GM18517 (cell line): ENCODE measurements at regions not wholly inside any gene's neighbourhood (a gene's known extent, or its start where the extent isn't known, plus 50 kb on each side); places are given as distances from the start of the nearest gene placed in this dataset.

Experiments
- ATAC-seq: cut with Tn5 transposase; IDR thresholded peaks from one replicate; pipeline ENCODE4 v1.9.1; 2021; ENCODE audit warnings: mild to moderate bottlenecking, moderate library complexity; ENCODE audit not compliant: unreplicated experiment

- no peak for ATAC-seq
These were observed 273.6 kb downstream of the LRFN2 start for GRCh38 chr6:40313582-40313981.

- no peak for ATAC-seq
These were observed 274.8 kb downstream of the LRFN2 start for GRCh38 chr6:40312213-40313015.

GRCh38 chr6:40308533-40309306 lies 278.4 kb downstream of the LRFN2 start:
- ATAC-seq = no peak

GRCh38 chr6:40307712-40308111 lies 279.5 kb downstream of the LRFN2 start:
- no peak for ATAC-seq

GRCh38 chr6:40302856-40303454 lies 284.2 kb downstream of the LRFN2 start:
- ATAC-seq = no peak

- ATAC-seq = no peak
These were observed 287.5 kb downstream of the LRFN2 start for GRCh38 chr6:40299681-40300080.

GRCh38 chr6:40298207-40298606 lies 289.0 kb downstream of the LRFN2 start:
- no peak for ATAC-seq

GRCh38 chr6:40295251-40295950 lies 291.8 kb downstream of the LRFN2 start:
- no peak for ATAC-seq

GRCh38 chr6:40293460-40294185 lies 293.5 kb downstream of the LRFN2 start:
- ATAC-seq = no peak

GRCh38 chr6:40293060-40293459 lies 294.1 kb downstream of the LRFN2 start:
- ATAC-seq = no peak

GRCh38 chr6:40290816-40291215 lies 296.3 kb downstream of the LRFN2 start:
- no peak for ATAC-seq

GRCh38 chr6:40288919-40289318 lies 298.2 kb downstream of the LRFN2 start:
- no peak for ATAC-seq

- no peak for ATAC-seq
These were observed 299.8 kb downstream of the LRFN2 start for GRCh38 chr6:40287296-40287850.

GRCh38 chr6:40286721-40287120 lies 300.4 kb downstream of the LRFN2 start:
- ATAC-seq = no peak

GRCh38 chr6:40285996-40286395 lies 301.2 kb downstream of the LRFN2 start:
- no peak for ATAC-seq

GRCh38 chr6:40285535-40285934 lies 301.6 kb downstream of the LRFN2 start:
- no peak for ATAC-seq

- no peak for ATAC-seq
These were observed 304.2 kb downstream of the LRFN2 start for GRCh38 chr6:40282986-40283385.

- ATAC-seq = no peak
These were observed 305.8 kb downstream of the LRFN2 start for GRCh38 chr6:40281402-40281801.

- no peak for ATAC-seq
These were observed 306.9 kb downstream of the LRFN2 start for GRCh38 chr6:40280231-40280630.

GRCh38 chr6:40276141-40276540 lies 311.0 kb downstream of the LRFN2 start:
- no peak for ATAC-seq
